ENCODE measurements at regions not wholly inside any gene's neighbourhood (a gene's known extent, or its start where the extent isn't known, plus 50 kb on each side); places are given as distances from the start of the nearest gene placed in this dataset.

GRCh38 chr2:222142027-222142426 is 156.8 kb downstream of the PAX3 start:
- TF ChIP-seq CTCF (conservative IDR thresholded peaks at IDR 0.05; ENCODE audit: low read depth, low read length) (no peak), USF2 (IDR thresholded peaks at IDR 0.05; ENCODE audit: low read depth, low read length) (no peak), NFE2L2 (IDR thresholded peaks at IDR 0.05; ENCODE audit: low read depth, low read length) (no peak), CHD1 (IDR thresholded peaks at IDR 0.05; ENCODE audit: low read depth, low read length) (no peak), MAZ (IDR thresholded peaks at IDR 0.05; ENCODE audit: borderline replicate concordance, low read depth, low read length) (no peak)
